ENCODE measurements at regions not wholly inside any gene's neighbourhood (a gene's known extent, or its start where the extent isn't known, plus 50 kb on each side); places are given as distances from the start of the nearest gene placed in this dataset.
"Not testable (repeated sequence)": the region's sequence is repeated elsewhere in the genome, so short reads cannot be mapped to it uniquely, and the experiment has no call there.

- peak; percentile 36 for DNase-seq
These were observed 62.9 kb downstream of the GLRX5 start for GRCh38 chr14:95597784-95598211.

GRCh38 chr14:95601650-95602049 is 66.8 kb downstream of the GLRX5 start:
- DNase-seq: no peak

GRCh38 chr14:95603415-95603814 is 68.6 kb downstream of the GLRX5 start:
- DNase-seq: no peak

- DNase-seq: no peak
These were observed 71.4 kb downstream of the GLRX5 start for GRCh38 chr14:95606266-95606665.

GRCh38 chr14:95608637-95609235 is 73.9 kb downstream of the GLRX5 start:
- no peak for DNase-seq

DNA sequence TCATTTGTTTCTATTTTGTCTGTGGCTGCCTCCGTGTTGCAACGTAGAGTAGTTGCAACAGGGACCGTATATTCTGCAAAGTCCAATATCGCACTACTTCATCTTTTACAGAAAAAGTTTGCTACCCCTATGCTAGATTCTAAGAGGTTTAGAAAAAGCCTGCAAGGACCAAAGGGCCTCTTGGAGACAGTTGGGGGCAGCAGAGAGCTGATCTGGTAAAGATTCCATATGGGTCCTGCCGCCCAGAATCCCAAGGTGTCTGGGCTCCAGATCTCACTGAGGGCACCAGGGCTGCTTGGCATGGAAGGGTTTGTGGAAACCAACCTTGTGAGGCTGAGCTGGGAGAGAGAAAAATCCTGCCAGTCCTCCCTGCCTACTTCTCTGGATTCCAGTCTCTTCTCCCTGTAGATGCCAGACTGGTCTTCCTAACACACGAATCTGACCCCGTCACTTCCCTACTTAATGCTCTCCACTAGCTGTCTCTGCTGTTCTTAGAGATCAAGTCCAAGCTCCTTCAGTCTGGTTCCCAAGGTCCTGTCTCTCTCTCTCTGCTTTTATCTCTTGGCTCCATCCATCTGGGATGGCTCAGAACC is 74.6 kb downstream of the GLRX5 start:
- peak; percentile 39 for DNase-seq

DNA sequence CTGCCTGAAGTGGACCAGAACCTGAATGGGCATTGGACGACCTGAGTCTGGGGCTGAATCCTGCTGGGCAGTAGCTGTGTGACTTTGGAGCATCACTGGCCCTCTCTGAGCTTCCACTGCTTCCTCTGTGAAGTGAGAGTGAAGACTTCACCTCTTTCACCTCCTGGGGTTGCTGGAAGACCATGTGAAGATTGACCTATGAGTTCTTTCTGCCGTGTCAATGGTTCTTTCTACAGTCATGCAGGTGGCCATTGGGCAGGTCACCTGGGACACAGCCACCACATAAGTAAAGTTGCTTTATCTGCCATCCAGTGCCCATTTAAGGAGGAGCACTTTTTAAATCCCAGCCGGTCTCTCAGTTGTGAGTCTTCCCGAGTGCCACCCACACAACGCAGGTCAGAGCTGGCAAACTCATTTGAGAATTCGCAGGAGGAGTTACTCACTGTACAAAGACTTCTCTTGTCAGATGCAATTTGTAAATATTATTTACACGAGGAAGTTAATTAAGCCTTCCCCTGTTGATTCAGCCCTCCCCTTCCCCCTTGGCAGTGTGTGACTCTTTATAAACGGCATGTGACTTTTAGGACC is 74.8 kb upstream of the TCL1B start:
- no peak for DNase-seq

DNA sequence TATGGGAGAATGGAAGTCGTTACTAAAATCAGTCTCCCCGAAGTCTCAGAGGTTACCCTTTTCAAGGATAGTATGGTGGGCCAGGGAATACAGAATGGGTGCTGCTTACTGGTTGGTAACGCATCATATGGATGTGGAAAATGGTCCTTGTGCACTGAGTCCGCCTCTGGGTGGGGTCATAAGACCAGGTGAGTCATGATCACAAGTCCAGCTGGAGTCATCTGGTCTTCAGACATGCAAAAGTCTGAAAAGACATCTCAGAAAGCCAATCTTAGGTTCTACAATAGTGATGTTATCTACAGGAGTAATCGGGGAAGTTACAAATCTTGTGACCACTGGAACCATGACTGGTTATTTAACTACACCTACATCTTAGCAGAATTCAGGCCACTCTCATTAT is 71.9 kb upstream of the TCL1B start:
- no peak for DNase-seq

- no peak for DNase-seq
These were observed 69.5 kb upstream of the TCL1B start for GRCh38 chr14:95616745-95617144.

- DNase-seq: no peak
These were observed 66.3 kb upstream of the TCL1B start for GRCh38 chr14:95619785-95620417.

- DNase-seq: no peak
These were observed 65.6 kb upstream of the TCL1B start for GRCh38 chr14:95620659-95621059.

GRCh38 chr14:95623195-95623594 is 63.0 kb upstream of the TCL1B start:
- no peak for DNase-seq

- not testable (repeated sequence) for DNase-seq
These were observed 60.5 kb upstream of the TCL1B start for GRCh38 chr14:95625710-95626109.

DNA sequence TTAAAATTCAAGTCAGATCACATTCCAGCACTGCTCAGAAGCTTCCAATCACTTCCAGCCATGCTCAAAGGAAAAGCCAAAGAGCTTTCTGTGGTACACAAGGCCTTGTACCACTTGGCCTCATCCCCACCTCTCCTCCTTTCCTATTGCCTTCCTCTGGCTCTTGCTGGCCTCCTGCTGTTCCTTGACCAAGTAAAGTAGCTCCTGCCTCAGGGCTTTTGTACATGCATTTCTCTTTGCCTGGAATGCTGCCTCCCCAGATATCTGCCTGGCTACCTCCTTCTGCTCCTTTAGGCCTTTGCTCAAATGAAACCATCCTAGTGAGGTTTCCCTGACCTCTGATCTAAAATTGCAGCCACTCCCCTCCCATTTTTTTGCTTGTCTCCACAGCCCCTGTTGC is 51.2 kb upstream of the TCL1B start:
- no peak for DNase-seq
